Neural crest cell (in vitro differentiated cells): ENCODE measurements at regions not wholly inside any gene's neighbourhood (a gene's known extent, or its start where the extent isn't known, plus 50 kb on each side); places are given as distances from the start of the nearest gene placed in this dataset.
"Not testable (repeated sequence)": the region's sequence is repeated elsewhere in the genome, so short reads cannot be mapped to it uniquely, and the experiment has no call there.

Source experiments
- DNase-seq: peaks from one replicate; pipeline ENCODE4 v3.0.0; 2021; ENCODE audit warnings: low read depth, mixed read lengths, low spot score
- H3K27ac Mint-ChIP-seq: one replicate; pipeline ENCODE4 v1.8.0; 2021; ENCODE audit warnings: mild to moderate bottlenecking, mixed read lengths; ENCODE audit not compliant: unreplicated experiment
- H3K27me3 Mint-ChIP-seq: 2 replicates; pipeline ENCODE4 v1.8.0; 2021; ENCODE audit warnings: low read depth, mild to moderate bottlenecking, mixed read lengths
- H3K36me3 Mint-ChIP-seq: 2 replicates; pipeline ENCODE4 v1.8.0; 2021; ENCODE audit warnings: low read depth, mild to moderate bottlenecking, mixed read lengths
- H3K4me1 Mint-ChIP-seq: 2 replicates; pipeline ENCODE4 v1.8.0; 2021; ENCODE audit warnings: mixed read lengths
- H3K4me3 Mint-ChIP-seq: one replicate; pipeline ENCODE4 v1.8.0; 2021; ENCODE audit warnings: mild to moderate bottlenecking, mixed read lengths
- H3K9me3 Mint-ChIP-seq: 2 replicates; pipeline ENCODE4 v1.8.0; 2021; ENCODE audit warnings: mixed read lengths
- CTCF ChIP-seq: fragments of 200-600 bp; sonication (generic); conservative IDR thresholded peaks from 2 replicates; pipeline ENCODE4 v1.5.0; 2021; ENCODE audit warnings: antibody characterized with exemption, mild to moderate bottlenecking

GRCh38 chr5:163953901-163954300 lies 448.5 kb downstream of the MAT2B start:
- DNase-seq, result no peak
- Mint-ChIP-seq H3K9me3 (no peaks in the 10 kb centered on the region), H3K27me3 (no peaks in the 10 kb centered on the region), H3K4me3 (no peak overlapping the region), H3K36me3 (no peaks in the 10 kb centered on the region), H3K4me1 (peaks cover 11% of the 10 kb centered on the region), H3K27ac (no peak overlapping the region)
- TF ChIP-seq CTCF, result no peak

GRCh38 chr5:163961230-163961629 lies 455.8 kb downstream of the MAT2B start:
- not testable (repeated sequence) for H3K27me3 Mint-ChIP-seq, H3K36me3 Mint-ChIP-seq, H3K27ac Mint-ChIP-seq, H3K9me3 Mint-ChIP-seq, DNase-seq, H3K4me3 Mint-ChIP-seq, H3K4me1 Mint-ChIP-seq

GRCh38 chr5:163963881-163964280 lies 458.5 kb downstream of the MAT2B start:
- Mint-ChIP-seq H3K27ac (no peak overlapping the region), H3K36me3 (no peaks in the 10 kb centered on the region), H3K4me1 (no peaks in the 10 kb centered on the region), H3K9me3 (no peaks in the 10 kb centered on the region), H3K4me3 (no peak overlapping the region), H3K27me3 (peaks cover 3% of the 10 kb centered on the region)
- no peak for TF ChIP-seq CTCF
- DNase-seq, result no peak

GRCh38 chr5:163964671-163965070 lies 459.3 kb downstream of the MAT2B start:
- H3K27me3 Mint-ChIP-seq, result peaks cover 3% of the 10 kb centered on the region
- no peak for DNase-seq
- H3K4me1 Mint-ChIP-seq, result no peaks in the 10 kb centered on the region
- no peak for TF ChIP-seq CTCF
- H3K36me3 Mint-ChIP-seq, result no peaks in the 10 kb centered on the region
- H3K27ac Mint-ChIP-seq, result no peak overlapping the region
- no peak overlapping the region for H3K4me3 Mint-ChIP-seq
- H3K9me3 Mint-ChIP-seq, result no peaks in the 10 kb centered on the region

- no peak for TF ChIP-seq CTCF
- Mint-ChIP-seq H3K4me1 (no peaks in the 10 kb centered on the region), H3K27ac (no peak overlapping the region), H3K36me3 (no peaks in the 10 kb centered on the region), H3K4me3 (no peak overlapping the region), H3K27me3 (peaks cover 3% of the 10 kb centered on the region), H3K9me3 (peaks cover 2% of the 10 kb centered on the region)
- no peak for DNase-seq
These were observed 461.8 kb downstream of the MAT2B start for GRCh38 chr5:163967268-163967667.

- Mint-ChIP-seq H3K4me1 (no peaks in the 10 kb centered on the region), H3K27ac (no peak overlapping the region), H3K36me3 (no peaks in the 10 kb centered on the region), H3K4me3 (no peak overlapping the region), H3K9me3 (peaks cover 3% of the 10 kb centered on the region), H3K27me3 (peaks cover 3% of the 10 kb centered on the region)
- no peak for TF ChIP-seq CTCF
- DNase-seq, result no peak
These were observed 463.2 kb downstream of the MAT2B start for GRCh38 chr5:163968651-163969050.
